SK-N-SH treated with all-trans-retinoic acid at 6 μM for 48 hours (cell line): ENCODE measurements at regions not wholly inside any gene's neighbourhood (a gene's known extent, or its start where the extent isn't known, plus 50 kb on each side); places are given as distances from the start of the nearest gene placed in this dataset.

Source experiments
- ATAC-seq: fragments of 200-7000 bp; cut with Tn5 transposase; 3 replicates; pipeline ENCODE4 v1.9.1; 2020; ENCODE audit warnings: mild to moderate bottlenecking, moderate library complexity
- ARNTL ChIP-seq: fragments of 450-650 bp; formaldehyde crosslinking; IDR thresholded peaks from 2 replicates; pipeline ENCODE4 v1.5.0; 2020; ENCODE audit warnings: low read depth, mild to moderate bottlenecking, moderate library complexity, borderline replicate concordance
- BACH2 ChIP-seq: fragments of 250-450 bp; sonication (Bioruptor Pico); IDR thresholded peaks from 2 replicates; pipeline ENCODE4 v1.9.0; 2021; ENCODE audit warnings: mild to moderate bottlenecking, borderline replicate concordance
- CSDC2 ChIP-seq: fragments of 250-450 bp; sonication (Bioruptor Pico); IDR thresholded peaks from 2 replicates; pipeline ENCODE4 v1.5.0; 2020; ENCODE audit warnings: mild to moderate bottlenecking, moderate library complexity
- ESRRG ChIP-seq: fragments of 250-450 bp; sonication (Bioruptor Pico); IDR thresholded peaks from 2 replicates; pipeline ENCODE4 v1.6.1; 2021; ENCODE audit warnings: mild to moderate bottlenecking
- GLIS3 ChIP-seq: fragments of 250-450 bp; sonication (Bioruptor Pico); IDR thresholded peaks from 2 replicates; pipeline ENCODE4 v1.5.0; 2020; ENCODE audit warnings: mild to moderate bottlenecking, moderate library complexity
- ISL1 ChIP-seq: fragments of 250-450 bp; sonication (Bioruptor Pico); IDR thresholded peaks from 2 replicates; pipeline ENCODE4 v2.1.2; 2022; ENCODE audit warnings: mild to moderate bottlenecking, moderate library complexity
- OSR1 ChIP-seq: fragments of 250-450 bp; sonication (Bioruptor Pico); IDR thresholded peaks from 2 replicates; pipeline ENCODE4 v1.8.0; 2022; ENCODE audit warnings: moderate library complexity, mild to moderate bottlenecking, inconsistent platforms
- PATZ1 ChIP-seq: fragments of 250-450 bp; sonication (Bioruptor Pico); IDR thresholded peaks from 2 replicates; pipeline ENCODE4 v1.8.0; 2020; ENCODE audit warnings: mild to moderate bottlenecking, moderate library complexity, borderline replicate concordance
- POU6F1 ChIP-seq: fragments of 250-450 bp; sonication (Bioruptor Pico); IDR thresholded peaks from 2 replicates; pipeline ENCODE4 v1.8.0; 2021; ENCODE audit warnings: low read depth, mild to moderate bottlenecking, moderate library complexity, borderline replicate concordance
- PPARA ChIP-seq: fragments of 250-450 bp; sonication (Bioruptor Pico); IDR thresholded peaks from 2 replicates; pipeline ENCODE4 v1.5.0; 2020; ENCODE audit warnings: mild to moderate bottlenecking, borderline replicate concordance
- RARB ChIP-seq: fragments of 250-450 bp; sonication (Bioruptor Pico); IDR thresholded peaks from 2 replicates; pipeline ENCODE4 v1.8.0; 2021; ENCODE audit warnings: mild to moderate bottlenecking, moderate library complexity
- SNAI2 ChIP-seq: fragments of 250-450 bp; sonication (Bioruptor Pico); IDR thresholded peaks from 2 replicates; pipeline ENCODE4 v1.5.0; 2020; ENCODE audit warnings: mild to moderate bottlenecking, moderate library complexity
- TCF4 ChIP-seq: fragments of 250-450 bp; sonication (Bioruptor Pico); IDR thresholded peaks from 2 replicates; pipeline ENCODE4 v1.8.0; 2021; ENCODE audit warnings: mild to moderate bottlenecking, moderate library complexity, borderline replicate concordance
- ZC3H10 ChIP-seq: fragments of 250-450 bp; sonication (Bioruptor Pico); IDR thresholded peaks from 2 replicates; pipeline ENCODE4 v1.5.1; 2021; ENCODE audit warnings: mild to moderate bottlenecking, moderate library complexity
- ZFP3 ChIP-seq: fragments of 250-450 bp; sonication (Bioruptor Pico); IDR thresholded peaks from 2 replicates; pipeline ENCODE4 v1.5.0; 2020; ENCODE audit warnings: mild to moderate bottlenecking, moderate library complexity
- ZFP30 ChIP-seq: fragments of 450-650 bp; formaldehyde crosslinking; IDR thresholded peaks from 2 replicates; pipeline ENCODE4 v1.5.0; 2022; ENCODE audit warnings: mild to moderate bottlenecking, moderate library complexity
- ZNF565 ChIP-seq: fragments of 450-650 bp; formaldehyde crosslinking; conservative IDR thresholded peaks from 2 replicates; pipeline ENCODE4 v1.5.0; 2020; ENCODE audit warnings: low read depth, mild to moderate bottlenecking, moderate library complexity
- ZNF8 ChIP-seq: fragments of 450-650 bp; formaldehyde crosslinking; IDR thresholded peaks from 2 replicates; pipeline ENCODE4 v1.5.0; 2020; ENCODE audit warnings: mild to moderate bottlenecking, moderate library complexity
- TF ChIP-seq, protein P1 (sequence below): fragments of 250-450 bp; sonication (Bioruptor Pico); IDR thresholded peaks from 2 replicates; pipeline ENCODE4 v1.5.1; 2020; ENCODE audit warnings: low read depth, mild to moderate bottlenecking, moderate library complexity
- TF ChIP-seq, protein P2 (sequence below): fragments of 250-450 bp; sonication (Bioruptor Pico); IDR thresholded peaks from 2 replicates; pipeline ENCODE4 v1.5.0; 2020; ENCODE audit warnings: mild to moderate bottlenecking, moderate library complexity

DNA sequence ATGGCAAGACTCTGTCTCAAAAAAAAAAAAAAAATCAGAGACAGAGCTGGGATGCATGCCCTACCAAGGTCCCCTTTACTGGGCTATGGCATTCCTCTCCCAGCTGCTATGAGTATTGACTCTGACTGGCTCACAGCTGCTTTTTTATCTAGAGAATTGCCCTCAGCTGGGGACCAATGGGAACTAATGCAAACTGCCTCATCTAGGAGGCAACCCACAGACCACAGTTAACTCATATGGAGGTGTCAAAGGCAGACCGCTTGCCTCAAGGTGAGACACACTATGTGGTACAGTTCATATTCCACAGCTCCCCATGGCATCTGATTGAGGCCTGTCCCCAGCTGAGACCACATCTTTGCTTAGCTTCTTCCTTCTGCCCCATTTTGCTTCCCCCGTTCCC is 183.5 kb upstream of the EOMES start:
- TF ChIP-seq, protein P1, sequence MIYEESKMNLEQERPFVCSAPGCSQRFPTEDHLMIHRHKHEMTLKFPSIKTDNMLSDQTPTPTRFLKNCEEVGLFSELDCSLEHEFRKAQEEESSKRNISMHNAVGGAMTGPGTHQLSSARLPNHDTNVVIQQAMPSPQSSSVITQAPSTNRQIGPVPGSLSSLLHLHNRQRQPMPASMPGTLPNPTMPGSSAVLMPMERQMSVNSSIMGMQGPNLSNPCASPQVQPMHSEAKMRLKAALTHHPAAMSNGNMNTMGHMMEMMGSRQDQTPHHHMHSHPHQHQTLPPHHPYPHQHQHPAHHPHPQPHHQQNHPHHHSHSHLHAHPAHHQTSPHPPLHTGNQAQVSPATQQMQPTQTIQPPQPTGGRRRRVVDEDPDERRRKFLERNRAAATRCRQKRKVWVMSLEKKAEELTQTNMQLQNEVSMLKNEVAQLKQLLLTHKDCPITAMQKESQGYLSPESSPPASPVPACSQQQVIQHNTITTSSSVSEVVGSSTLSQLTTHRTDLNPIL, result no peak
- no peak for TF ChIP-seq SNAI2 (CRISPR knock-in tag)
- TF ChIP-seq OSR1, result no peak
- TF ChIP-seq, protein P2, sequence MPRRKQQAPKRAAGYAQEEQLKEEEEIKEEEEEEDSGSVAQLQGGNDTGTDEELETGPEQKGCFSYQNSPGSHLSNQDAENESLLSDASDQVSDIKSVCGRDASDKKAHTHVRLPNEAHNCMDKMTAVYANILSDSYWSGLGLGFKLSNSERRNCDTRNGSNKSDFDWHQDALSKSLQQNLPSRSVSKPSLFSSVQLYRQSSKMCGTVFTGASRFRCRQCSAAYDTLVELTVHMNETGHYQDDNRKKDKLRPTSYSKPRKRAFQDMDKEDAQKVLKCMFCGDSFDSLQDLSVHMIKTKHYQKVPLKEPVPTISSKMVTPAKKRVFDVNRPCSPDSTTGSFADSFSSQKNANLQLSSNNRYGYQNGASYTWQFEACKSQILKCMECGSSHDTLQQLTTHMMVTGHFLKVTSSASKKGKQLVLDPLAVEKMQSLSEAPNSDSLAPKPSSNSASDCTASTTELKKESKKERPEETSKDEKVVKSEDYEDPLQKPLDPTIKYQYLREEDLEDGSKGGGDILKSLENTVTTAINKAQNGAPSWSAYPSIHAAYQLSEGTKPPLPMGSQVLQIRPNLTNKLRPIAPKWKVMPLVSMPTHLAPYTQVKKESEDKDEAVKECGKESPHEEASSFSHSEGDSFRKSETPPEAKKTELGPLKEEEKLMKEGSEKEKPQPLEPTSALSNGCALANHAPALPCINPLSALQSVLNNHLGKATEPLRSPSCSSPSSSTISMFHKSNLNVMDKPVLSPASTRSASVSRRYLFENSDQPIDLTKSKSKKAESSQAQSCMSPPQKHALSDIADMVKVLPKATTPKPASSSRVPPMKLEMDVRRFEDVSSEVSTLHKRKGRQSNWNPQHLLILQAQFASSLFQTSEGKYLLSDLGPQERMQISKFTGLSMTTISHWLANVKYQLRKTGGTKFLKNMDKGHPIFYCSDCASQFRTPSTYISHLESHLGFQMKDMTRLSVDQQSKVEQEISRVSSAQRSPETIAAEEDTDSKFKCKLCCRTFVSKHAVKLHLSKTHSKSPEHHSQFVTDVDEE (CRISPR knock-in tag), result no peak
- no peak for TF ChIP-seq TCF4
- no peak for TF ChIP-seq PATZ1
- TF ChIP-seq CSDC2 (CRISPR knock-in tag), result no peak
- no peak for TF ChIP-seq POU6F1 (CRISPR knock-in tag)
- no peak for TF ChIP-seq PPARA
- TF ChIP-seq ZNF8 (CRISPR knock-in tag), result no peak
- no peak for TF ChIP-seq ZC3H10 (CRISPR knock-in tag)
- TF ChIP-seq RARB (CRISPR knock-in tag), result no peak
- no peak for TF ChIP-seq ARNTL (CRISPR knock-in tag)
- no peak for TF ChIP-seq ZNF565 (CRISPR knock-in tag)
- TF ChIP-seq, all 23 proteins: peak for 0
- ATAC-seq, result no peak

DNA sequence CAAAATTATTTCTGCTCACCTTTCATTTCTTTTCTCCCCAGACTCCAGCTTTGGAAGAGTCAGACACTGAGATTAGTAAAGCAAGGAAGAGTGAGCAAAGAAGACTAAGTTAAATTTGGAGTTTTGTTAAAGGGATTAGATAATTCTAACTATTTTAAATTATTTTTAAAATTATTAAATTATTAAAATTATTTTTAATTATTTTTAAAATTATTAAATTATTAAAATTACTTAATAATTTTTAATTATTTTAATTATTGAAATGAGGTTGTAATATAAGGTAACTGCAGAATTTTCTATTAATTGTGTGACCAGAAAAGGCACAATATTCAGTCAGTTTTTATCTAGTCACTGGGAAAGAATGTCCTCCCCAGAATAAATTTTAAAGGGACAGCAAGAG is 185.0 kb upstream of the EOMES start:
- TF ChIP-seq GLIS3 (CRISPR knock-in tag) (no peak), ZC3H10 (CRISPR knock-in tag) (no peak), CSDC2 (CRISPR knock-in tag) (no peak), RARB (CRISPR knock-in tag) (no peak), SNAI2 (CRISPR knock-in tag) (no peak), PATZ1 (no peak), ARNTL (CRISPR knock-in tag) (no peak), ZNF8 (CRISPR knock-in tag) (no peak), ZNF565 (CRISPR knock-in tag) (no peak), ZFP3 (no peak), TCF4 (no peak), OSR1 (no peak), ZFP30 (CRISPR knock-in tag) (no peak), BACH2 (CRISPR knock-in tag) (no peak), ESRRG (CRISPR knock-in tag) (no peak), POU6F1 (CRISPR knock-in tag) (no peak), ISL1 (CRISPR knock-in tag) (no peak)
- no peak for ATAC-seq
